Chondrocyte (in vitro differentiated cells): ENCODE measurements at regions not wholly inside any gene's neighbourhood (a gene's known extent, or its start where the extent isn't known, plus 50 kb on each side); places are given as distances from the start of the nearest gene placed in this dataset.

Experiments
- DNase-seq: peaks from one replicate; pipeline ENCODE4 v3.0.0; 2021; ENCODE audit warnings: mixed read lengths, low spot score
- H3K27ac Mint-ChIP-seq: one replicate; pipeline ENCODE4 v1.8.0; 2021; ENCODE audit warnings: mild to moderate bottlenecking, moderate library complexity, mixed read lengths; ENCODE audit not compliant: unreplicated experiment
- H3K27me3 Mint-ChIP-seq: 2 replicates; pipeline ENCODE4 v1.8.0; 2021; ENCODE audit warnings: low read depth, mixed read lengths
- H3K36me3 Mint-ChIP-seq: 2 replicates; pipeline ENCODE4 v1.8.0; 2021; ENCODE audit warnings: low read depth, mixed read lengths
- H3K4me1 Mint-ChIP-seq: 2 replicates; pipeline ENCODE4 v1.8.0; 2021; ENCODE audit warnings: low read depth, mild to moderate bottlenecking, mixed read lengths
- H3K4me3 Mint-ChIP-seq: one replicate; pipeline ENCODE4 v1.8.0; 2021; ENCODE audit warnings: mild to moderate bottlenecking, moderate library complexity, mixed read lengths; ENCODE audit not compliant: unreplicated experiment
- H3K9me3 Mint-ChIP-seq: 2 replicates; pipeline ENCODE4 v1.8.0; 2021; ENCODE audit warnings: low read depth, mixed read lengths
- TF ChIP-seq, protein P1 (sequence below): fragments of 200-600 bp; sonication (generic); IDR thresholded peaks from 2 replicates; pipeline ENCODE4 v1.5.0; 2021; ENCODE audit warnings: antibody characterized with exemption, mild to moderate bottlenecking, moderate library complexity

GRCh38 chr6:114659513-114659912 is 316.7 kb upstream of the HS3ST5 start:
- no peaks in the 10 kb centered on the region for H3K27me3 Mint-ChIP-seq
- H3K9me3 Mint-ChIP-seq = peaks cover 14% of the 10 kb centered on the region
- H3K4me1 Mint-ChIP-seq = no peaks in the 10 kb centered on the region
- no peak overlapping the region for H3K4me3 Mint-ChIP-seq
- no peak for DNase-seq
- H3K36me3 Mint-ChIP-seq = peaks cover 2% of the 10 kb centered on the region
- no peak overlapping the region for H3K27ac Mint-ChIP-seq
- TF ChIP-seq, protein P1, sequence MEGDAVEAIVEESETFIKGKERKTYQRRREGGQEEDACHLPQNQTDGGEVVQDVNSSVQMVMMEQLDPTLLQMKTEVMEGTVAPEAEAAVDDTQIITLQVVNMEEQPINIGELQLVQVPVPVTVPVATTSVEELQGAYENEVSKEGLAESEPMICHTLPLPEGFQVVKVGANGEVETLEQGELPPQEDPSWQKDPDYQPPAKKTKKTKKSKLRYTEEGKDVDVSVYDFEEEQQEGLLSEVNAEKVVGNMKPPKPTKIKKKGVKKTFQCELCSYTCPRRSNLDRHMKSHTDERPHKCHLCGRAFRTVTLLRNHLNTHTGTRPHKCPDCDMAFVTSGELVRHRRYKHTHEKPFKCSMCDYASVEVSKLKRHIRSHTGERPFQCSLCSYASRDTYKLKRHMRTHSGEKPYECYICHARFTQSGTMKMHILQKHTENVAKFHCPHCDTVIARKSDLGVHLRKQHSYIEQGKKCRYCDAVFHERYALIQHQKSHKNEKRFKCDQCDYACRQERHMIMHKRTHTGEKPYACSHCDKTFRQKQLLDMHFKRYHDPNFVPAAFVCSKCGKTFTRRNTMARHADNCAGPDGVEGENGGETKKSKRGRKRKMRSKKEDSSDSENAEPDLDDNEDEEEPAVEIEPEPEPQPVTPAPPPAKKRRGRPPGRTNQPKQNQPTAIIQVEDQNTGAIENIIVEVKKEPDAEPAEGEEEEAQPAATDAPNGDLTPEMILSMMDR = no peak

- H3K9me3 Mint-ChIP-seq = no peaks in the 10 kb centered on the region
- peaks cover 3% of the 10 kb centered on the region for H3K4me1 Mint-ChIP-seq
- TF ChIP-seq, protein P1 = no peak
- no peaks in the 10 kb centered on the region for H3K27me3 Mint-ChIP-seq
- H3K4me3 Mint-ChIP-seq = no peak overlapping the region
- no peak for DNase-seq
- no peaks in the 10 kb centered on the region for H3K36me3 Mint-ChIP-seq
- no peak overlapping the region for H3K27ac Mint-ChIP-seq
Measured at GRCh38 chr6:114651611-114652010, 308.8 kb upstream of the HS3ST5 start.

GRCh38 chr6:114650891-114651290 is 308.1 kb upstream of the HS3ST5 start:
- H3K4me3 Mint-ChIP-seq = no peak overlapping the region
- H3K4me1 Mint-ChIP-seq = peaks cover 3% of the 10 kb centered on the region
- H3K27me3 Mint-ChIP-seq = no peaks in the 10 kb centered on the region
- H3K9me3 Mint-ChIP-seq = no peaks in the 10 kb centered on the region
- DNase-seq = no peak
- TF ChIP-seq, protein P1 = no peak
- no peaks in the 10 kb centered on the region for H3K36me3 Mint-ChIP-seq
- H3K27ac Mint-ChIP-seq = no peak overlapping the region

- H3K9me3 Mint-ChIP-seq = no peaks in the 10 kb centered on the region
- H3K27ac Mint-ChIP-seq = no peak overlapping the region
- no peak for DNase-seq
- H3K36me3 Mint-ChIP-seq = no peaks in the 10 kb centered on the region
- TF ChIP-seq, protein P1 = no peak
- no peak overlapping the region for H3K4me3 Mint-ChIP-seq
- peaks cover 3% of the 10 kb centered on the region for H3K4me1 Mint-ChIP-seq
- no peaks in the 10 kb centered on the region for H3K27me3 Mint-ChIP-seq
Measured at GRCh38 chr6:114649298-114649697, 306.5 kb upstream of the HS3ST5 start.

- no peak overlapping the region for H3K27ac Mint-ChIP-seq
- no peak for DNase-seq
- H3K36me3 Mint-ChIP-seq = no peaks in the 10 kb centered on the region
- no peaks in the 10 kb centered on the region for H3K9me3 Mint-ChIP-seq
- no peak overlapping the region for H3K4me3 Mint-ChIP-seq
- H3K4me1 Mint-ChIP-seq = peaks cover 3% of the 10 kb centered on the region
- TF ChIP-seq, protein P1 = no peak
- H3K27me3 Mint-ChIP-seq = no peaks in the 10 kb centered on the region
Measured at GRCh38 chr6:114648847-114649246, 306.0 kb upstream of the HS3ST5 start.
